Adrenal gland (tissue), 9 donors: ENCODE measurements at regions not wholly inside any gene's neighbourhood (a gene's known extent, or its start where the extent isn't known, plus 50 kb on each side); places are given as distances from the start of the nearest gene placed in this dataset.

Experiments used
- DNase-seq, 7 donors: peaks; one replicate each; pipeline ENCODE4 v3.0.0-alpha.2; 2019 to 2020
- H3K27ac ChIP-seq, 5 donors: fragments of 200-600 bp; sonication (generic) in 4 of 5; 1 replicate in 3 of 5; 2 replicates in 2 of 5; pipeline versions ENCODE4 v1.5.1 to v1.8.0; 2016 to 2020; ENCODE audit warnings: mild to moderate bottlenecking in 1 of 5
- H3K27me3 ChIP-seq: fragments of 200-600 bp; 2 replicates; pipeline ENCODE4 v1.8.0; 2021
- H3K36me3 ChIP-seq, 2 donors: fragments of 200-600 bp; replicated peaks in 1 of 2; 1 replicate in 1 of 2; 2 replicates in 1 of 2; pipeline versions ENCODE4 v1.5.1 to v1.8.0; 2018 to 2022
- H3K4me1 ChIP-seq, 2 donors: fragments of 200-600 bp; replicated peaks in 1 of 2; 1 replicate in 1 of 2; 2 replicates in 1 of 2; pipeline versions ENCODE4 v1.5.1 to v1.8.0; 2018 to 2021
- H3K4me3 ChIP-seq, 4 donors: fragments of 200-600 bp; sonication (generic) in 3 of 4; one replicate each; pipeline ENCODE4 v1.5.1; 2016 to 2018
- H3K9me3 ChIP-seq, 3 donors: fragments of 200-600 bp; sonication (generic) in 1 of 3; replicated peaks in 1 of 3; 1 replicate in 2 of 3; 2 replicates in 1 of 3; pipeline versions ENCODE4 v1.5.1 to v1.8.0; 2016 to 2021
- POLR2A ChIP-seq, 2 donors: fragments of 450-650 bp; IDR thresholded peaks; one replicate each; pipeline ENCODE4 v1.6.1; 2017; ENCODE audit warnings: antibody characterized with exemption in 2 of 2, mild to moderate bottlenecking in 2 of 2, moderate library complexity in 1 of 2
- WGBS, 4 donors: extraction: QIAGEN DNeasy Blood & Tissue Kit in 2 of 4; methylation state at CpG; one replicate each; pipeline versions ENCODE4 v1.1.5 to v1.1.7; 2013 to 2017; 5-methylcytosine and 5-hydroxymethylcytosine counted together
- intact Hi-C, 2 donors: fragments of 100-400 bp; cut with DNase I; formaldehyde crosslinking; loops; one replicate each; pipeline versions ENCODE4 v1.14.1 to v1.15.0; 2022 to 2023
- TF ChIP-seq, protein P1 (sequence below), 6 experiments: fragments of 450-650 bp in 4 of 6; fragments of 200-600 bp in 2 of 6; sonication (generic) in 1 of 6; IDR thresholded peaks; 1 replicate in 5 of 6; 2 replicates in 1 of 6; pipeline versions ENCODE4 v1.5.1 to v1.8.0; 2016 to 2021; ENCODE audit warnings: antibody characterized with exemption in 6 of 6, mild to moderate bottlenecking in 2 of 6, moderate library complexity in 1 of 6
- donor health status: healthy with polysubstance abuse.
- donor health status: Bipolar disorder and iron deficiency.
- donor health status: DM: yes; HTN: yes; CAD: no.
- donor health status: DM: no; HTN: no; CAD: no.
- donor health status: DM: no; HTN: no; CAD: no.

- intact Hi-C loops: no loop called here
- Histone ChIP-seq H3K9me3 (no peaks in the 10 kb centered on the region), H3K4me1 (peaks cover 0 to 2% of the 10 kb centered on the region in 2 donors), H3K4me3 (no peak overlapping the region), H3K27ac (no peak overlapping the region), H3K36me3 (no peaks in the 10 kb centered on the region), H3K27me3 (no peaks in the 10 kb centered on the region)
- TF ChIP-seq, protein P1, sequence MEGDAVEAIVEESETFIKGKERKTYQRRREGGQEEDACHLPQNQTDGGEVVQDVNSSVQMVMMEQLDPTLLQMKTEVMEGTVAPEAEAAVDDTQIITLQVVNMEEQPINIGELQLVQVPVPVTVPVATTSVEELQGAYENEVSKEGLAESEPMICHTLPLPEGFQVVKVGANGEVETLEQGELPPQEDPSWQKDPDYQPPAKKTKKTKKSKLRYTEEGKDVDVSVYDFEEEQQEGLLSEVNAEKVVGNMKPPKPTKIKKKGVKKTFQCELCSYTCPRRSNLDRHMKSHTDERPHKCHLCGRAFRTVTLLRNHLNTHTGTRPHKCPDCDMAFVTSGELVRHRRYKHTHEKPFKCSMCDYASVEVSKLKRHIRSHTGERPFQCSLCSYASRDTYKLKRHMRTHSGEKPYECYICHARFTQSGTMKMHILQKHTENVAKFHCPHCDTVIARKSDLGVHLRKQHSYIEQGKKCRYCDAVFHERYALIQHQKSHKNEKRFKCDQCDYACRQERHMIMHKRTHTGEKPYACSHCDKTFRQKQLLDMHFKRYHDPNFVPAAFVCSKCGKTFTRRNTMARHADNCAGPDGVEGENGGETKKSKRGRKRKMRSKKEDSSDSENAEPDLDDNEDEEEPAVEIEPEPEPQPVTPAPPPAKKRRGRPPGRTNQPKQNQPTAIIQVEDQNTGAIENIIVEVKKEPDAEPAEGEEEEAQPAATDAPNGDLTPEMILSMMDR (IDR thresholded peaks at IDR 0.05): no peak
- TF ChIP-seq POLR2A (IDR thresholded peaks at IDR 0.05): no peak
- no peak for DNase-seq
- WGBS, 4 donors: 39 to 53% (median 44%) methylated on average over 5 of the region's 5 CpGs
These were observed 238.1 kb upstream of the STT3B start for GRCh38 chr3:31294430-31295149.

GRCh38 chr3:31295150-31295765 lies 237.5 kb upstream of the STT3B start:
- no peak for TF ChIP-seq POLR2A (IDR thresholded peaks at IDR 0.05)
- TF ChIP-seq, protein P1 (IDR thresholded peaks at IDR 0.05): no peak
- intact Hi-C loops: no loop called here
- H3K27me3 ChIP-seq: no peaks in the 10 kb centered on the region
- H3K4me3 ChIP-seq: no peak overlapping the region
- no peak for DNase-seq
- H3K36me3 ChIP-seq: no peaks in the 10 kb centered on the region
- no peaks in the 10 kb centered on the region for H3K9me3 ChIP-seq
- H3K27ac ChIP-seq: no peak overlapping the region
- 82 to 86% (median 84%) methylated on average over 7 of the region's 7 CpGs for WGBS, 4 donors
- H3K4me1 ChIP-seq: no peaks in the 10 kb centered on the region

GRCh38 chr3:31297726-31298298 lies 234.9 kb upstream of the STT3B start:
- H3K27ac ChIP-seq: no peak overlapping the region
- no peaks in the 10 kb centered on the region for H3K27me3 ChIP-seq
- intact Hi-C loops: no loop called here
- H3K9me3 ChIP-seq: no peaks in the 10 kb centered on the region
- no peak for TF ChIP-seq POLR2A (IDR thresholded peaks at IDR 0.05)
- TF ChIP-seq, protein P1 (IDR thresholded peaks at IDR 0.05): no peak
- H3K4me1 ChIP-seq: no peaks in the 10 kb centered on the region
- no peak for DNase-seq
- no peaks in the 10 kb centered on the region for H3K36me3 ChIP-seq
- 81 to 90% (median 84%) methylated on average over 3 of the region's 3 CpGs for WGBS, 4 donors
- H3K4me3 ChIP-seq: no peak overlapping the region

DNA sequence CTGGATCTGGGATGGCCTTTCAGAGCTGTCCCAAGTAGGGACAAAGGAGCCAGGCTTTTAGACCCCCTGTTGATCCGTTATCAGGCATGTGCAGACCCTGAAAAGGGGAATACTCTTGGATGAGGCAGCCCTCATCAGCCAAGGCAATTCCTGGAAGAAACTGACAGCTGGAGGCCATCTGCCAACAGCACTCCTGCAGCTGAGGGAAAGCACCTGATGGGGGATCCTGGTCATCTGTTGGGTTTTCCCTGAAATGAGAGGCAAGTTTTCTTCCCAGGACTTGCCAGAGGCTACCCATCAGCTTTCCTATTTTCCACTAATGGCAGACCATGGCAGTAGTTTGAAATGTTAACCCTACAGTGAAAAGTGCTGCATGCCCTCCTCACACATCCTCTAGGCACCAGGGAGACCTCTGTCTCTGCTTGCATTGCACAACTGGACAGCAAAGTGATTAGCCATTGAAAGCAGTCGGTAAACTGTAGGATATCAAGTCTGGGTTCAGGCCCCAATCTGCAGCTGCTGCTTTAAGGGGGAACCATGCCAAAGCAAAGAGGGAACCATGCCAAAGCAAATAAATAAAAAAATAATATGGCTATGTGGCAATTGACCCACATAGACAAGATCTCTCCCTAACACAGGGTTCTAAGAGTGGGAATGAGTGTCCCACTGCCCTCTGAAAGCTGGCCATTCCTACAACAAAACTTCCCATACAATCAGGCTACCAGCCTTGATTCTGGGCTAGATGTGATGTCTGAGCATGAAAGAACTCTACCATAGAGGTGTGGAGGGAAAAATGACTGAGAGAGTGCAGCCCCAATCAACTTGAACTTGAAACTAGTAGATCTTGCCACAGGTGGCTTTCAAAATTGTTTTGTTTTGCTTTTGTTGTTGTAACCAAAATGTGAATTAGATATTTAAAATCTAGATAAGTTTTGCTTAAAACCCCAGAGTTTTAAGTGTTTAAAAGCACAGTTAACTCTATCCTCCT lies 232.0 kb upstream of the STT3B start:
- 80 to 95% (median 87%) methylated on average over 2 of the region's 2 CpGs for WGBS, 4 donors
- Histone ChIP-seq H3K27me3 (no peaks in the 10 kb centered on the region), H3K27ac (no peak overlapping the region), H3K4me3 (no peak overlapping the region), H3K9me3 (no peaks in the 10 kb centered on the region), H3K4me1 (no peaks in the 10 kb centered on the region), H3K36me3 (no peaks in the 10 kb centered on the region)
- no peak for DNase-seq
- intact Hi-C loops: no loop called here
- no peak for TF ChIP-seq POLR2A (IDR thresholded peaks at IDR 0.05)
- TF ChIP-seq, protein P1 (IDR thresholded peaks at IDR 0.05): no peak
